ENCODE measurements at regions not wholly inside any gene's neighbourhood (a gene's known extent, or its start where the extent isn't known, plus 50 kb on each side); places are given as distances from the start of the nearest gene placed in this dataset.

DNA sequence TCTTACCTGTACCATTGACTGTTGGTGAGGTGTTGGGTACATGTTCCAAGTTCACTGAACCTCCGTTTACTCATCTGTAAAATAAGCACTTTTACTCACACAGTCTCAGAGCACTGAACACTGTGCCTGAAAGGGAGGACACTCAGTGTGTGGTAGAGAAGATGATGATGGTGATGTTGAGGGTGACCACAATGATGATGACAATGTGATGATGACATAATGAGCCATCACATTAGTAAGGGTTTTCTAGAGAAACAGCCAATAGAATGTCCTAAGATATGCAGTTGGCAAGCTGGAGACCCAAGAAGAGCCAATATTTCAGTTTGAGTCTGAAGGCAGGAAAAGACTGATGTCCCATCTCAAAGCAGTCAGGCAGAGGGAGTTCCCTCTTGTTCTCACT, 315.4 kb upstream of the IGFBP7 start:
- no peak for FAIRE-seq
- TF ChIP-seq, protein P1, sequence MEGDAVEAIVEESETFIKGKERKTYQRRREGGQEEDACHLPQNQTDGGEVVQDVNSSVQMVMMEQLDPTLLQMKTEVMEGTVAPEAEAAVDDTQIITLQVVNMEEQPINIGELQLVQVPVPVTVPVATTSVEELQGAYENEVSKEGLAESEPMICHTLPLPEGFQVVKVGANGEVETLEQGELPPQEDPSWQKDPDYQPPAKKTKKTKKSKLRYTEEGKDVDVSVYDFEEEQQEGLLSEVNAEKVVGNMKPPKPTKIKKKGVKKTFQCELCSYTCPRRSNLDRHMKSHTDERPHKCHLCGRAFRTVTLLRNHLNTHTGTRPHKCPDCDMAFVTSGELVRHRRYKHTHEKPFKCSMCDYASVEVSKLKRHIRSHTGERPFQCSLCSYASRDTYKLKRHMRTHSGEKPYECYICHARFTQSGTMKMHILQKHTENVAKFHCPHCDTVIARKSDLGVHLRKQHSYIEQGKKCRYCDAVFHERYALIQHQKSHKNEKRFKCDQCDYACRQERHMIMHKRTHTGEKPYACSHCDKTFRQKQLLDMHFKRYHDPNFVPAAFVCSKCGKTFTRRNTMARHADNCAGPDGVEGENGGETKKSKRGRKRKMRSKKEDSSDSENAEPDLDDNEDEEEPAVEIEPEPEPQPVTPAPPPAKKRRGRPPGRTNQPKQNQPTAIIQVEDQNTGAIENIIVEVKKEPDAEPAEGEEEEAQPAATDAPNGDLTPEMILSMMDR (IDR thresholded peaks at IDR 0.05; ENCODE audit: insufficient read depth, missing control alignments) = no peak
- no peak for DNase-seq (ENCODE audit: insufficient read length, low spot score)

DNA sequence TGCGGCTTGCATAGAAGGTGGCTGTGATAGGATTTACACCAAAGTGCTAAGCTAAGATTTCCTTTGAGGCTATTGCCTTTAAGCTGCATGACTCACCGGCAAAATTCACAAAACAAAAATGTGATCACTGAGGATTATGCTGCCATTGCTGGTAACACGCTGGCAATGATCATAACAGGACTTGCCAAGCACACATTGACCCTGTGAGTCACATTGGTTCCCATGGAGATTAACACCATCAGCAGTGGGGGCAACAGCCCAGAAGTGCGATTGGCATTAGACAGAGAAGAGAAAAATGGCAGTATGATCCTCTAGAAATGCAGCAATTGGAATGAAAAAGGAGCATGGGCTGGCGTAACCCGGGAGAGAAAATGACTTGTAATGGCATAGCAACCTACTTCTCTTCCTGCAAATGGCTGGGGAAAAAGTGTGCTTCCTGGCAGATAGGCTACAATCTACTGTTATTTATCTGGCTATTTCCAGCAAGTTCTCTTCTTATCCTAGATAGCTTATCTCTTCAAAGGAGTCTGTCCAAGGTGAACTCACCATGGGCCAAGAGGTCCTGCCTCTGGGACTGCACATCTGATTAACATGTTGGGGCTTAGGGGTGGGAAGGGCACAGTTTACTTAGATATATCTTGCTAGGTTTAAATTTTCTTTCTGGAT, 314.2 kb upstream of the IGFBP7 start:
- TF ChIP-seq, protein P1 (IDR thresholded peaks at IDR 0.05; ENCODE audit: insufficient read depth, missing control alignments) = no peak
- DNase-seq (ENCODE audit: insufficient read length, low spot score) (no peak), FAIRE-seq (no peak)

DNA sequence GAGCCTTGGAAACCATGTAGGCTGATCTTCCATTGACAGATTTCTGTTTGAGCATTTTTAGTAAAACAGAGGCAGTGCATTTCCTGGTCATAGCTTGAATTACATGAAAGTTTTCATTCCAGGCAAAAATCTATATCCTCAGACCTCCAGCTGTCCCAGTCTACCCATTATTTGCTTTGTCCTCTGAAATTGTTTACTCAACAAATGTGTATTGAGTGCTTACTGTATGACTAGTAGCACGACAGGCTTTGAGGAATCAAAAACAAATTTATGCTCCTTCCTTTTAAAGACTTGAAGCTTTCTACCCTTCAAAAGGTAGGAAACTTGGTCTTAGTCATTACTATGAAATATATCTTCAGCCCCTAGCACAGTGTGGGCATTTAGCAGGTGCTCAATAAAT, 307.9 kb upstream of the IGFBP7 start:
- FAIRE-seq = no peak
- TF ChIP-seq, protein P1 (IDR thresholded peaks at IDR 0.05; ENCODE audit: insufficient read depth, missing control alignments) = no peak

DNA sequence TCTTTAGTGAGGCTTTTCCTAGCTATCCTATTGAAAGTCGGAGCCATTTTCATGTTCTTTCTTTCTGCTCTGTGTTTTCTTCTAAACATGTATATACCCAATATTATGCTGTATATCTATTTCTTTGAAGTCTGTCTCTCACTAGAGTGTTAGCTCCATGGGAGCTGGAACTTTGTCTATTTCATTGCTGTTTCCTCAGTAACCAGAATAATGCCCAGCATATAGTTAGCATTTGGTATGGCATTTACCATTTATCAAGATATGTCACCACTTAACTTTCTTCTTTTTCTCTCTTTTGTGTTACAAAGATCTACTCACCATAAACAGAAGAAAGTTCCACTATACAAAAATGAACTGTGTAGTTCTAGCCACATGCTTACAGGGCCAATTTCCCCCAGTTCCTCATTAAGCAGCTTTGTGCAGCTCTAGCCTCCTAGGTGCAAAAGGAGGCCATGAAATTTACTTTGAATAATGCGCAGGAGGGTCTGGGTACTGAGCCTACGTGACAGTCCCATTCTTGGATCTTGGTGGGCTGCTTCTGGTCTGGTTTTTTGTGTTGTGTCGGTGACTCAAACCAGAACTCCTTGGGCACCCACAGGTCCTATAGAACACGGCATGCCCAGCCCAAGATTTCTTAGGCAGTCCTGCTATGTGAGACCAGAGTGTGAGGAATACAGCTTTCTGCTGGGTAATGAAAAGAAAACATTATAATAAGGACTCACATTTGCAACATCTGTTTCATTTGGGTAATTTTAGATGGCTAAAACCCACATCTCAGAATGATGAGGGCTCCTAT, 302.3 kb upstream of the IGFBP7 start:
- TF ChIP-seq, protein P1 (IDR thresholded peaks at IDR 0.05; ENCODE audit: insufficient read depth, missing control alignments) = no peak
- no peak for DNase-seq (ENCODE audit: insufficient read length, low spot score)

More for the DNA sequence above, 307.9 kb upstream of the IGFBP7 start:
- no peak for DNase-seq (ENCODE audit: insufficient read length, low spot score)

DNA sequence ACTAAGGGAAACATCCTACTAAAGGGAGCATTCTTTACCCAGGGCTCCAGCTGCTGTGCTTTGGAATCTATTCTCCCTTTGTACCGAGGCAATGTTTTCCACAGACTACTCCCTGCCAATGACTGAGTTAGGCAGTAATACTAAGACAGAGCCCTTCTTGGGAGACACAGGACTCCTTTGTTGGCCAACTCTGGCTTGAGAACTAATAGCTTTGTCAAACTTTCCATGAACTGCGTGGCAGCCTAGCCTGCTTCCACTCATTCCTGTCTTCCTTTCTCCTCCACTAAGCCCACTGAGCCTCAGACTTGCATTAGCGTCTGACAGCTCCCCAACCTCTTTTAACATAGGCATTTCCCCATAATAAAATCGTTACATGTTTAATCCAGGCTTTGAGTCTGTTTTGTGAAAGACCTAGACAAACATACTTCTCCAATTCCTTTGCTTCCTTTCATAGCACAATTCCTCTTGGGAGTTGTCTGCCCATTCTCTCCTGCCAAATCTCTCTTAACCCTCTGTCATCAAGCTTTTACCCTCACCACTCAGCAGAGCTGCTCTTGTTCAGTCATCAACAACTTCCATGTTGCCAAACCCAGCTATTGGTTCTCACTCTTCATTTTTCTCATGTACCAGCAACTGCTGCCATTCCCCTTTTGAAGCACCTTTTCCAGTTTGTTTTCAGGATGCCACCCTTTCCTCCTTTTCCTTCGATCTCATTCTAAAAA, 300.3 kb upstream of the IGFBP7 start:
- no peak for FAIRE-seq
- TF ChIP-seq, protein P1 (IDR thresholded peaks at IDR 0.05; ENCODE audit: insufficient read depth, missing control alignments) = no peak

More for the DNA sequence above, 302.3 kb upstream of the IGFBP7 start:
- no peak for FAIRE-seq

DNA sequence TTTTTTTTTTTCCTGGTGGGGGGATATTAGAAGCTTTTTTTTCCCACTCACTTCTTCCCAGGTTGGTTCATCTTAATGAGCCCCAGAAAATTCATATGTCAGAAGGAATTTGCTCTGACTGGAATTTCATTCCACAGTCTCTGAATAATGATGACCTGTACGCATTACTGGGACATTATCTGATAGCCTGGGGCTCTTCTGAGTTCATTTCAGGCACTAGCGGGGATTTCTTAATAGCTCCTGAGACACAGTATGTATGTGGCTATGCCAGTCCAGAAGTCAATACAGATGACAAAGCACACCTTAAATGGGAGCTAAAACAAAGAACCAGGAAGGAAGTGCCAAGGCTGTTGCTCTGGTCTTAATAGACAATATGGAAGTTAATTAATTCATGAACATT, 295.2 kb upstream of the IGFBP7 start:
- TF ChIP-seq, protein P1 (IDR thresholded peaks at IDR 0.05; ENCODE audit: insufficient read depth, missing control alignments) = no peak
- FAIRE-seq (no peak), DNase-seq (ENCODE audit: insufficient read length, low spot score) (no peak)

More for the DNA sequence above, 300.3 kb upstream of the IGFBP7 start:
- no peak for DNase-seq (ENCODE audit: insufficient read length, low spot score)

Data from D721Med (cell line).